Breast epithelium (tissue), 3 donors: ENCODE measurements at regions not wholly inside any gene's neighbourhood (a gene's known extent, or its start where the extent isn't known, plus 50 kb on each side); places are given as distances from the start of the nearest gene placed in this dataset.

ENCODE experiments used
- POLR2A ChIP-seq: fragments of 450-650 bp; IDR thresholded peaks from one replicate; pipeline ENCODE4 v1.6.1; 2016; ENCODE audit warnings: antibody characterized with exemption, mild to moderate bottlenecking, moderate library complexity
- POLR2AphosphoS5 ChIP-seq, 3 donors: sonication (generic); formaldehyde crosslinking; IDR thresholded peaks; one replicate each; pipeline ENCODE4 v1.6.1; 2017; ENCODE audit warnings: antibody characterized with exemption in 3 of 3
- TF ChIP-seq, protein P1 (sequence below), 3 donors: fragments of 450-650 bp; IDR thresholded peaks; one replicate each; pipeline ENCODE4 v1.5.1; 2016 to 2017; ENCODE audit warnings: antibody characterized with exemption in 3 of 3, mild to moderate bottlenecking in 3 of 3, moderate library complexity in 3 of 3

DNA sequence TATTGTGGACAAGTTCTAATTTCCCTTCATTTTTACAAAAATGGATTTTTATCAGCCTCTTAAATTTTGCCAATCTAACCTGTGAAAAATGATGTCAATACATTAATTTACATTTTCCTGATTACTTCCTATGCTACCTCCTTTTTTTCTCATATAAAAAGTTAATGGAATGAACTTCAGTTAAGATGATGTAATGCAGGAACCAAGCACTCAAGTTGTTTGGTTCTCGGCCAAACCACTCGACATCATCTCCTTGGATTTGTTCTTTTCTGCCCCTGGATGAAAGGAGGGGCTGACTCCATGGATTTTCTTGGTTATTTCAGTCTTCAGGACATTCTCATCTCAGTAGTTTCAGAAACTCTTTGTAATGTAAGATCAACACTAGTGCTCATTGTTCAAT is 253.1 kb upstream of the NXPH2 start:
- TF ChIP-seq, protein P1, sequence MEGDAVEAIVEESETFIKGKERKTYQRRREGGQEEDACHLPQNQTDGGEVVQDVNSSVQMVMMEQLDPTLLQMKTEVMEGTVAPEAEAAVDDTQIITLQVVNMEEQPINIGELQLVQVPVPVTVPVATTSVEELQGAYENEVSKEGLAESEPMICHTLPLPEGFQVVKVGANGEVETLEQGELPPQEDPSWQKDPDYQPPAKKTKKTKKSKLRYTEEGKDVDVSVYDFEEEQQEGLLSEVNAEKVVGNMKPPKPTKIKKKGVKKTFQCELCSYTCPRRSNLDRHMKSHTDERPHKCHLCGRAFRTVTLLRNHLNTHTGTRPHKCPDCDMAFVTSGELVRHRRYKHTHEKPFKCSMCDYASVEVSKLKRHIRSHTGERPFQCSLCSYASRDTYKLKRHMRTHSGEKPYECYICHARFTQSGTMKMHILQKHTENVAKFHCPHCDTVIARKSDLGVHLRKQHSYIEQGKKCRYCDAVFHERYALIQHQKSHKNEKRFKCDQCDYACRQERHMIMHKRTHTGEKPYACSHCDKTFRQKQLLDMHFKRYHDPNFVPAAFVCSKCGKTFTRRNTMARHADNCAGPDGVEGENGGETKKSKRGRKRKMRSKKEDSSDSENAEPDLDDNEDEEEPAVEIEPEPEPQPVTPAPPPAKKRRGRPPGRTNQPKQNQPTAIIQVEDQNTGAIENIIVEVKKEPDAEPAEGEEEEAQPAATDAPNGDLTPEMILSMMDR (IDR thresholded peaks at IDR 0.05), result no peak
- no peak for TF ChIP-seq POLR2AphosphoS5 (IDR thresholded peaks at IDR 0.05)
- TF ChIP-seq POLR2A, result no peak
